ENCODE measurements at regions not wholly inside any gene's neighbourhood (a gene's known extent, or its start where the extent isn't known, plus 50 kb on each side); places are given as distances from the start of the nearest gene placed in this dataset.

DNA sequence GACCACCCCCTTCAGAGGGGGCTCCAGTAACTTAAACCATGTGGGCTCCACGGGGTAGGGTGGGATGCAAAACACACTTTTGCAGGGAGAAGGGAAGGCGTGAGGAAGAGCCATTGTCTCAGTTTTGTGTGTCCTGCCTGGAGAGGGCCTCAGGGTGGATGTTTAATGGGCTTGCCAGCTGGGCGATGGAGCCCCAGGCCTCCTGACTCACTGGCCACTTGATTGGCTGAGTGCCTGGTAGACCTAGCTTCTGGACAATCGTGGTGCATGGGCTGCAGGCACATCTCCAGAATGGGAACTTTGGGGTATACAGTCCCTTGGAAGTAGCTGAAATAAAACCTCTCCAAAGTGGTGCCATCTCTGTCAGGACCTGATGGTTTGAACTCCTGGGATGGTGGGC lies 118.3 kb upstream of the MRPS22 start:
- no TSS peak for BruUV-seq (replicated peaks)
- ATAC-seq (no peak), DNase-seq (ENCODE audit: low read depth, low spot score) (no peak)
- TF ChIP-seq CTCF (IDR thresholded peaks at IDR 0.05) (no peak), SIN3A (IDR thresholded peaks at IDR 0.05; ENCODE audit: borderline replicate concordance, insufficient read depth, low read depth, low read length) (no peak), POLR2AphosphoS5 (IDR thresholded peaks at IDR 0.05; ENCODE audit: low read depth, low read length) (no peak), REST (IDR thresholded peaks at IDR 0.05; ENCODE audit: insufficient read depth in 1 of 2, low read depth in 2 of 2, low read length in 1 of 2) (no peak), TCF7L2 (IDR thresholded peaks at IDR 0.05; ENCODE audit: low read depth, low read length) (no peak)
- H3K9me3 ChIP-seq (ENCODE audit: control insufficient read depth, insufficient read depth, low read depth, low read length): no peaks in the 10 kb centered on the region
- ChIA-PET POLR2A (no interaction called here), CTCF (no interaction called here)
- H3K4me3 ChIP-seq (ENCODE audit: low read depth in 2 of 2, low read length in 2 of 2): no peak overlapping the region
- no peaks in the 10 kb centered on the region for H3K27me3 ChIP-seq (ENCODE audit: control insufficient read depth, insufficient read depth, low read length)
- H3K27ac ChIP-seq (ENCODE audit: low read length): peak overlapping the region; percentile 9; the same call in 1 of the 2 replicates
- intact Hi-C loops (cut with micrococcal nuclease; ENCODE audit: unreplicated experiment): no loop called here
- no peaks in the 10 kb centered on the region for H3K36me3 ChIP-seq (ENCODE audit: control insufficient read depth, insufficient read depth, low read length)
- in situ Hi-C loops (cut with HindIII; ENCODE audit: low pct_unique_long_range_greater_than_20kb, low sequenced_read_pairs): no loop called here
- H3K4me1 ChIP-seq (ENCODE audit: control insufficient read depth, insufficient read depth, low read length): 0 out of 2 replicates have a peak, but pooled peaks cover 3% of the 10 kb centered on the region

DNA sequence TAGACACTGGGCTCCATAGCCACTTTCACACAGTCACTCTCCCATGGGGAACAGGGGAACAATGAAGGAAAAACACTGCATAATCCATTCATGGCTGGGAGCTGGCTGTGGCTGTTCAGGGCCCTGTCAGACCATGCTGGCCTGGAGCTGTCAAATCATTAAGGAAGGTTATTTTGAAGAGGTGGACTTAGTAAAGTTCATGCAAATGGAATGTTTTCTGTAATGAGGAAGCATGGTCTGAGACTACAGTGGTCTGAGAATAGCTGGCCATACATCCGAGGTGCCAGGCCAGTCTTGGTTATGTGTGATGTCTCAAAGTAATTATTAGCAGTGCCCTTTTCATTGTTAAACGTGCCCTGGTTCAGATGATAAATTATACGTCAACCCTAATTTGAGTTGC lies 117.1 kb upstream of the MRPS22 start:
- DNase-seq (ENCODE audit: low read depth, low spot score): no peak
- Histone ChIP-seq H3K4me3 (ENCODE audit: low read depth in 2 of 2, low read length in 2 of 2) (no peak overlapping the region), H3K36me3 (ENCODE audit: control insufficient read depth, insufficient read depth, low read length) (no peaks in the 10 kb centered on the region), H3K27me3 (ENCODE audit: control insufficient read depth, insufficient read depth, low read length) (no peaks in the 10 kb centered on the region), H3K9me3 (ENCODE audit: control insufficient read depth, insufficient read depth, low read depth, low read length) (no peaks in the 10 kb centered on the region), H3K4me1 (ENCODE audit: control insufficient read depth, insufficient read depth, low read length) (0 out of 2 replicates have a peak, but pooled peaks cover 3% of the 10 kb centered on the region), H3K27ac (ENCODE audit: low read length) (peak overlapping the region; percentile 34; the same call in 1 of the 2 replicates)
- in situ Hi-C loops (cut with HindIII; ENCODE audit: low pct_unique_long_range_greater_than_20kb, low sequenced_read_pairs) (no loop called here), intact Hi-C loops (cut with micrococcal nuclease; ENCODE audit: unreplicated experiment) (no loop called here)
- TF ChIP-seq POLR2AphosphoS5 (IDR thresholded peaks at IDR 0.05; ENCODE audit: low read depth, low read length): no peak
- no peak for TF ChIP-seq SIN3A (IDR thresholded peaks at IDR 0.05; ENCODE audit: borderline replicate concordance, insufficient read depth, low read depth, low read length)
- TF ChIP-seq TCF7L2 (IDR thresholded peaks at IDR 0.05; ENCODE audit: low read depth, low read length): no peak
- TF ChIP-seq CTCF (IDR thresholded peaks at IDR 0.05): no peak
- no peak for TF ChIP-seq REST (IDR thresholded peaks at IDR 0.05; ENCODE audit: insufficient read depth in 1 of 2, low read depth in 2 of 2, low read length in 1 of 2)
- ChIA-PET CTCF (no interaction called here), POLR2A (no interaction called here)
- no TSS peak for BruUV-seq (replicated peaks)
- no peak for ATAC-seq

Measured in Panc1 (cell line).